ENCODE measurements at regions not wholly inside any gene's neighbourhood (a gene's known extent, or its start where the extent isn't known, plus 50 kb on each side); places are given as distances from the start of the nearest gene placed in this dataset.
"Not testable (repeated sequence)": the region's sequence is repeated elsewhere in the genome, so short reads cannot be mapped to it uniquely, and the experiment has no call there.

GRCh38 chr3:177700117-177700516, 502.8 kb upstream of the TBL1XR1 start:
- TF ChIP-seq, protein P1, sequence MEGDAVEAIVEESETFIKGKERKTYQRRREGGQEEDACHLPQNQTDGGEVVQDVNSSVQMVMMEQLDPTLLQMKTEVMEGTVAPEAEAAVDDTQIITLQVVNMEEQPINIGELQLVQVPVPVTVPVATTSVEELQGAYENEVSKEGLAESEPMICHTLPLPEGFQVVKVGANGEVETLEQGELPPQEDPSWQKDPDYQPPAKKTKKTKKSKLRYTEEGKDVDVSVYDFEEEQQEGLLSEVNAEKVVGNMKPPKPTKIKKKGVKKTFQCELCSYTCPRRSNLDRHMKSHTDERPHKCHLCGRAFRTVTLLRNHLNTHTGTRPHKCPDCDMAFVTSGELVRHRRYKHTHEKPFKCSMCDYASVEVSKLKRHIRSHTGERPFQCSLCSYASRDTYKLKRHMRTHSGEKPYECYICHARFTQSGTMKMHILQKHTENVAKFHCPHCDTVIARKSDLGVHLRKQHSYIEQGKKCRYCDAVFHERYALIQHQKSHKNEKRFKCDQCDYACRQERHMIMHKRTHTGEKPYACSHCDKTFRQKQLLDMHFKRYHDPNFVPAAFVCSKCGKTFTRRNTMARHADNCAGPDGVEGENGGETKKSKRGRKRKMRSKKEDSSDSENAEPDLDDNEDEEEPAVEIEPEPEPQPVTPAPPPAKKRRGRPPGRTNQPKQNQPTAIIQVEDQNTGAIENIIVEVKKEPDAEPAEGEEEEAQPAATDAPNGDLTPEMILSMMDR (IDR thresholded peaks at IDR 0.05) = no peak
- DNase-seq (ENCODE audit: extremely low spot score, unreplicated experiment) = no peak

DNA sequence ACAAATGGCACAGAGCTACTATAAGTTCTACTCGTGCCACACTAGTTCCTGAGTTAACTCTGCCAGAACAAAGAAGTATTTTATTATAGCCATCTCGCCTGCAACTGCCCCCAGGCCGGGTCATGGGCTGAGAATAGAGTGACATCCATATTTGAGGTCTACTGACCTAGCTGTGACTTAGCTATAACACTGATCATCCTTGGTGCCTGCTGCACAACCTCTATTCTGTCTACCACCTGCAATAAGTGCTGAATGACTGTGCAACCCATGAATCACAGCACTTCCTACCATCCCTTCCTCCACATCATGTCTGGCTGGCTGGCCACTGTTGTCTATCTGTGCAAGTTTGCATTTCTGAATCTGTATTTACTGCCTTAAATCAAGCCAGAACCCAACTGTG, 506.5 kb upstream of the TBL1XR1 start:
- H3K27ac Mint-ChIP-seq (ENCODE audit: unreplicated experiment) = no peak overlapping the region
- no peaks in the 10 kb centered on the region for H3K9me3 Mint-ChIP-seq (ENCODE audit: unreplicated experiment)
- TF ChIP-seq, protein P1 (IDR thresholded peaks at IDR 0.05) = no peak
- H3K4me1 Mint-ChIP-seq (ENCODE audit: unreplicated experiment) = peaks cover 24% of the 10 kb centered on the region
- H3K36me3 Mint-ChIP-seq (ENCODE audit: unreplicated experiment) = no peaks in the 10 kb centered on the region
- no peak for DNase-seq (ENCODE audit: extremely low spot score, unreplicated experiment)
- no peaks in the 10 kb centered on the region for H3K27me3 Mint-ChIP-seq (ENCODE audit: unreplicated experiment)
- H3K4me3 Mint-ChIP-seq (ENCODE audit: unreplicated experiment) = no peak overlapping the region

More at GRCh38 chr3:177700117-177700516, 502.8 kb upstream of the TBL1XR1 start:
- H3K36me3 Mint-ChIP-seq (ENCODE audit: unreplicated experiment) = no peaks in the 10 kb centered on the region
- H3K27ac Mint-ChIP-seq (ENCODE audit: unreplicated experiment) = no peak overlapping the region
- H3K4me1 Mint-ChIP-seq (ENCODE audit: unreplicated experiment) = peaks cover 12% of the 10 kb centered on the region
- no peak overlapping the region for H3K4me3 Mint-ChIP-seq (ENCODE audit: unreplicated experiment)
- H3K9me3 Mint-ChIP-seq (ENCODE audit: unreplicated experiment) = peaks cover 3% of the 10 kb centered on the region
- no peaks in the 10 kb centered on the region for H3K27me3 Mint-ChIP-seq (ENCODE audit: unreplicated experiment)

DNA sequence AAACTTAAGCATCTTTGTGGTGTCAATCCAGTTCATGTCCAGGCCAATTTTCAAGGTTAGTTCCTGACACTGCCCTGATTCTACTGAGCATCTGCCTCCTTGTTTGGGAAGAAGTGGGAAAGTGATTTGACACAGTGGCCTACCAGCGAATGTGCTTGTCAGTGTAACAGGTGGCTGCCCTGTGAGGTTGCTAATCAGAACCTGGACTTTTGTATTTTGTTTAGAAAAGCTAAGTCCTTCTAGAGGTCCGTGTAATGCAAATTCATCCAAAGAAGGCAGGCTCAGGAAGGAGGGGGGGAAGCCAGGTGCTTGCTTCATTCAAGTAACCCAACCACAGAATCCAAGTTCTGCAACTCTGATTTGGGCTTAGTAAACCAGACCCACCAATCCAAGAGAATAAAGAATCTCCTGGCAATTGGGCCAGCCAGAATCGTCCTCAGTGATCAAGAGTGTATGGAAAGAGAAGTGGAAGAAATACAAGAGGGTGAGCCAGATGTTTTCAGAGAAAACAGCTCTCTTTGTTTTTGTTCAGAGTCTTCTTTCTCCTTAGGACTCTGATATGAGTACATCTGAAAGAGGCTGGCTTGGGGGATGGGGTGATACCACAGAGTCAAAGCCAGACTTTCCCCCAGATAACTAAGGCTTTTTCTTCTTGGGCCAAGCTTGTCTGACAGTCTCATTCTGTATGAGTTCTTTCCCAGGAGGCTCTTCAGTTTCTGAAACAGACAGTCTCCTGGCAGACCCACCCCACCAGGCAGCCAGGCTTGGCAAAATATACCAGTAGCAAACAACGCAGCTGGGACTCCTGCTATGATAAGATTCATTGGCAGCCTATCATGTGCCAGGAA, 508.9 kb upstream of the TBL1XR1 start:
- H3K4me3 Mint-ChIP-seq (ENCODE audit: unreplicated experiment) = no peak overlapping the region
- no peaks in the 10 kb centered on the region for H3K36me3 Mint-ChIP-seq (ENCODE audit: unreplicated experiment)
- no peaks in the 10 kb centered on the region for H3K27me3 Mint-ChIP-seq (ENCODE audit: unreplicated experiment)
- no peaks in the 10 kb centered on the region for H3K9me3 Mint-ChIP-seq (ENCODE audit: unreplicated experiment)
- TF ChIP-seq, protein P1 (IDR thresholded peaks at IDR 0.05) = no peak
- peaks cover 24% of the 10 kb centered on the region for H3K4me1 Mint-ChIP-seq (ENCODE audit: unreplicated experiment)
- no peak for DNase-seq (ENCODE audit: extremely low spot score, unreplicated experiment)
- H3K27ac Mint-ChIP-seq (ENCODE audit: unreplicated experiment) = peak overlapping the region; percentile 77

DNA sequence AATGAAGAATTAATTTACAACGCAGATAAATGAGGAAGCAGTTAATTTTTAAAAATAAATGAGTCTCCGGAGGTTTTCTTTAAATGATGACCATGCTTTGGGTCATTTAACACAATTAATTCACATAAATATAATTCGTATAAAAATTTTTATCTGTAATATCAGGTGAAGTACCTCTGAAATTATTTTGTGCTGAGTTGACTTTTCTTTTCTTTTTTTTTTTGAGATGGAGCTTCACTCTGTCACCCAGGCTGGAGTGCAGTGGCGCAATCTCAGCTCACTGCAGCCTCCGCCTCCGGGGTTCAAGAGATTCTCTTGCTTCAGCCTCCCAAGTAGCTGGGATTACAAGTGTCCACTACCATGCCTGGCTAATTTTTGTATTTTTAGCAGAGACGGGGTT, 512.2 kb upstream of the TBL1XR1 start:
- DNase-seq (ENCODE audit: extremely low spot score, unreplicated experiment); H3K4me3 Mint-ChIP-seq (ENCODE audit: unreplicated experiment); H3K27me3 Mint-ChIP-seq (ENCODE audit: unreplicated experiment); H3K36me3 Mint-ChIP-seq (ENCODE audit: unreplicated experiment); H3K9me3 Mint-ChIP-seq (ENCODE audit: unreplicated experiment); H3K27ac Mint-ChIP-seq (ENCODE audit: unreplicated experiment): not testable (repeated sequence)
- peaks cover 37% of the 10 kb centered on the region for H3K4me1 Mint-ChIP-seq (ENCODE audit: unreplicated experiment)

GRCh38 chr3:177710506-177710905, 513.2 kb upstream of the TBL1XR1 start:
- H3K36me3 Mint-ChIP-seq (ENCODE audit: unreplicated experiment) = no peaks in the 10 kb centered on the region
- TF ChIP-seq, protein P1 (IDR thresholded peaks at IDR 0.05) = no peak
- peaks cover 36% of the 10 kb centered on the region for H3K4me1 Mint-ChIP-seq (ENCODE audit: unreplicated experiment)
- no peaks in the 10 kb centered on the region for H3K9me3 Mint-ChIP-seq (ENCODE audit: unreplicated experiment)
- no peak overlapping the region for H3K4me3 Mint-ChIP-seq (ENCODE audit: unreplicated experiment)
- no peak for DNase-seq (ENCODE audit: extremely low spot score, unreplicated experiment)
- no peaks in the 10 kb centered on the region for H3K27me3 Mint-ChIP-seq (ENCODE audit: unreplicated experiment)
- H3K27ac Mint-ChIP-seq (ENCODE audit: unreplicated experiment) = no peak overlapping the region
